ENCODE measurements at regions not wholly inside any gene's neighbourhood (a gene's known extent, or its start where the extent isn't known, plus 50 kb on each side); places are given as distances from the start of the nearest gene placed in this dataset.

- DNase-seq (ENCODE audit: low read depth), result no peak
Measured at GRCh38 chr3:62981962-62982361, 106.7 kb upstream of the CADPS start.

DNA sequence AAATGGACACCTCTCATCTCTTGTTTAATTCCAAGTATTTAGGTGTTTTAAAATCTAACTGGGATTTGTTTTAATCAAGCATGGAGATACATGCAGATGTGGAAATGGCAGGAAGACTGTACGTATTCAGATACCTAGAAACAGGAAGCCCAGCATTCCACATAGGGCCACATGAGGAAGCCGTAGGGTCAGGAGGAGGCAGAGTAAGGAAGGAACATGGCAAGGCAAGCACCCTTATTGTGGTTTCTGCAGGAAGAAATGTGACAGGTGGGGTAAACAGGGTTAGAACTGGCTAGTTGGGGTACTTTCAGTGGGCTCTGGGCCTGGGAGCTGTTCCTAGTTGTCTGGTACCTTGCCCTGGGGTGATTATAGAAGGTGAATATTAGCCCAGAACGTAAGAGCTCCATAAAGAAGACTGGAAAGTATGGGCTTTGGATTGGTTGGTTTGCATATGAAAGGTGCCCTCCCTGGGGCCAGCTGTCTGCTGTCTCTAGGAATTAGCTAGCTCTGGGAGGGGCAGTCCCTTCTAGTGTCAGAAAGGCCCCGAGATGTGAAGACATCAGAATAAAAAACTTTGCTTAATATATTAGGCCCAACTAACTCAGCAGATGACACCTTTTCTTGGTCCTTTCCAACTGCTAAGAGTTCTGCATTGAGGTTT lies 107.7 kb upstream of the CADPS start:
- no peak for DNase-seq (ENCODE audit: low read depth)

- DNase-seq (ENCODE audit: low read depth), result no peak
Measured at GRCh38 chr3:62986061-62986460, 110.8 kb upstream of the CADPS start.

GRCh38 chr3:62987721-62988120 lies 112.5 kb upstream of the CADPS start:
- no peak for DNase-seq (ENCODE audit: low read depth)

GRCh38 chr3:62990704-62991413 lies 115.6 kb upstream of the CADPS start:
- DNase-seq (ENCODE audit: low read depth), result no peak

GRCh38 chr3:62992520-62992919 lies 117.3 kb upstream of the CADPS start:
- no peak for DNase-seq (ENCODE audit: low read depth)

GRCh38 chr3:62995119-62995518 lies 119.9 kb upstream of the CADPS start:
- no peak for DNase-seq (ENCODE audit: low read depth)

DNA sequence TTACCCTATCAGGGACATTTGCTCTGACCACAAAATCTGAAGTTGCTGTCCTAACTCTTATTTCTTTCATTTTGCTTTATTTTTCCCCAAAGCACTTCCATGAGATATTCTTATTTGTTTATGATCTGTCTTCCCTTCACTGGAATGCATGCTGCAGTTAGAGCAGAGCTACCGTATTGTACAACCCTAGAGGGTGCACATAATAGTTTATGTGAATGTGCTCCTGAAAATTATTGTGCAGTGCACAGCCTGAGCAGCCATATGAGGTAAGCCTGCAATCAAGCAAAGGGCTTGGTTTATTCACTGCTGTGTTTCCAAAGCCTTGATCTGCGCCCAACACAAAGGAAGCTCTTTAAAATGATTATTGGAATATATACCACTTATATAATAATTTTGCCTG lies 120.3 kb upstream of the CADPS start:
- no peak for DNase-seq (ENCODE audit: low read depth)

- DNase-seq (ENCODE audit: low read depth), result no peak
Measured at GRCh38 chr3:62997369-62997768, 122.2 kb upstream of the CADPS start.

GRCh38 chr3:62999158-62999557 lies 123.9 kb upstream of the CADPS start:
- no peak for DNase-seq (ENCODE audit: low read depth)

- no peak for DNase-seq (ENCODE audit: low read depth)
Measured at GRCh38 chr3:62999791-63000190, 124.6 kb upstream of the CADPS start.

DNA sequence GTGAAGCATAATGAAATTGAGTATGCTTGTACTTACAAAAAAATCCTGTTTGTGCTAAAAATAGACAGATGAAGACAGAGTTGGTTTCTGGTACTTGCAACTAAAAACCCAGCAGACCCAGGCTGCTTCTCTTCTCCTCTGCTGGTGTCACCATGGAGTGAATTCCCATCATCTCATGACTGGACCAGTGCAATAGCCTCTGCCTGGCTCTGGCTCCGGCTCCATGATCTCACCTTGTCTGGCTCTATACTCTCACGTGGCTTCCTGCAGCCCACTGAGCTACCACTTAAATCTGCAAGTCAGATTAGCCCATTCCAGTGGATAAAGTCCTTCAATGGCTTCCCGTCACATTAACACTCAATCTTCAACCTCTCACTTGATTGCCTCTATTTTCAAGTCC lies 129.2 kb upstream of the CADPS start:
- no peak for DNase-seq (ENCODE audit: low read depth)

GRCh38 chr3:63015614-63016309 lies 140.5 kb upstream of the CADPS start:
- DNase-seq (ENCODE audit: low read depth), result no peak

DNA sequence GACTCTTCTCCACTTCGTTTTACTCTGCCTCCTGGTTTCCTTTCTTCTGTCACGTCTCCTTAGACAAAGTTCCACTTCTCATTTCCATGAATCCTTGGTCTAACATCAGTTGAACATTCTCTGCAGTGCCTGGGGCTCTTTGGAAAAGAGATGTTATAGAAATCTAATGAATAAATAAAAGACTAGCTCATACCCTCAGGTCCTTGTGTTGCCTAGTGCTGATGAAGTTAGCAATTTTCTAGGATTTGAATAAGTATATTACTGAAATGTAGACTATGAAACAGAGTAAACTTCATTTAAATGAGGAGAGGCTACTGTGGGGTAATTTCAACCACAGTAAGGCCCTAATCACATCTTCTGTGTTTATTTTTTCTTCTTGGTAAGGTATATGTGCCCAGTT lies 146.9 kb upstream of the CADPS start:
- no peak for DNase-seq (ENCODE audit: low read depth)

- no peak for DNase-seq (ENCODE audit: low read depth)
Measured at GRCh38 chr3:63026722-63027121, 151.5 kb upstream of the CADPS start.

- no peak for DNase-seq (ENCODE audit: low read depth)
Measured at GRCh38 chr3:63029326-63029725, 154.1 kb upstream of the CADPS start.

DNA sequence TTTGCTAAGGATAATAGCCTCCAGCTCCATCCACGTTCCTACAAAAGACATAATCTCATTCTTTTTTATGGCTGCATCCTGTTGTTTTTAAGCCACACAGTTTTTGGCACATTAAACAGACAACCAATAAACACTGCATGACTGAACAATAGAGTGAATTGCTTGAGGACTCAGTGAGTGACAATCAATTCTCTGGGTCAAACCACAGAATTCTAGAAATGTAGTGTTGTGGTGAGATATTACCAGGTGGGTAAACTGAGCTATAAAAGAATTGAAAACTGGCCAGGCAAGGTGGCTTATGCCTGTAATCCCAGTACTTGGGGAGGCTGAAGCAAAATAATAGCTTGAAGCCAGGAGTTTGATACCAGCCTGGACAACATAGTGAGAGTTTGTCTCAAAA lies 154.7 kb upstream of the CADPS start:
- no peak for DNase-seq (ENCODE audit: low read depth)

- no peak for DNase-seq (ENCODE audit: low read depth)
Measured at GRCh38 chr3:63030666-63031065, 155.4 kb upstream of the CADPS start.

- no peak for DNase-seq (ENCODE audit: low read depth)
Measured at GRCh38 chr3:63032881-63033280, 157.7 kb upstream of the CADPS start.

DNA sequence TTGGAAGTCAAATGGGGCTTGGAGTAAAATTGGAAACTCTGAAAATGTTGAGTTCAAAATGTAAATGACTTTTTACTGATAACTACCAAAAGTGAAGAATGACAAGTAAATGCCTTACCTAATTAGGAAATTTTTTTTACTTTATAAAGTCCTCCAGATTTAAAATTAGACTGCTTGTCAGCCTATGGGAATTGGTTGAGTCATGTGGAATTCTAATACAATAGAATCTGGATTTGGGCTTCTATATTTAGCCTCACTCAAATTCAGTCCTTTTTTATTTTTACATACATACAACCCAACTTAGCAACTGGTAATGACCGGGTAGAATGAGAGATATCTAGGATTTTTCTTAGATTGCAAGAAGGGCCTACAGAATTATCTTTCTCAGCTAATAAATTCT lies 158.9 kb upstream of the CADPS start:
- no peak for DNase-seq (ENCODE audit: low read depth)

DNA sequence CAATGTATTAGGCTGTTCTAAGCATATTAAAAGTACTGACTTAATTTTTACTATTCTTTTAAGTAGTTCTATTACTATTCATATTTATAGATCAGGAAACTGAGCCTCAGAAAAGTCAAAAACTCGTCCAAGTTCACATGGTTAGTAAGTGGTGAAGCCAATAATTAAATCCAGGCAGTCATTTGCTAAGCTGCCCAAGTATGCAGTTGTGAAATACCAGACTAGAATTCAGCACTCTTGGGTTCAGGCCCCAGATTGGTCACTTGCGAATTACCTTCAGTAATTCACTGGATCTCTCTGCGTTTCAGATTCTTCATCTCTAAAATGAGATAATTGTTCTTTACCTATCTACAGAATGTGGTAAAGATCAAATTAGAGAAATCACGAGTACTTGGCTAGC lies 161.9 kb upstream of the CADPS start:
- DNase-seq (ENCODE audit: low read depth), result no peak

DNA sequence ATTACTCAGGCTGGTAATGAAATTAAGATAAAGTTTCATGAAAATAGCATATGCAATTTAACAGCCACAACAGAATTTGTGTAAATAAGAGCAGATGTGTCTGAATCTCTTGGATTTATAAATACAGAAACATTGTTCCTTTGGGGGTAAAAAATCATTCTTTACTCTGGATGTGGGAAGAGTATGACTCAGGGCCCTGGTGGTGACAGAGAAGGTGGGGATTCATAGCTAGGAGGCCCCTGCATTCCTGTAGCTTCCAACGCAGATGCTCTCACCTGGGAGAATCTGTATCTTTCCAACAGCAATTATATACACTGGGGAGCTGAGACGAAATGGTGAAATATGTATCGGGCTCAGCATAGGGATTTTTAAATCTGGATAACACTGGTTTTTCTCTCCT lies 167.6 kb upstream of the CADPS start:
- no peak for DNase-seq (ENCODE audit: low read depth)

DNA sequence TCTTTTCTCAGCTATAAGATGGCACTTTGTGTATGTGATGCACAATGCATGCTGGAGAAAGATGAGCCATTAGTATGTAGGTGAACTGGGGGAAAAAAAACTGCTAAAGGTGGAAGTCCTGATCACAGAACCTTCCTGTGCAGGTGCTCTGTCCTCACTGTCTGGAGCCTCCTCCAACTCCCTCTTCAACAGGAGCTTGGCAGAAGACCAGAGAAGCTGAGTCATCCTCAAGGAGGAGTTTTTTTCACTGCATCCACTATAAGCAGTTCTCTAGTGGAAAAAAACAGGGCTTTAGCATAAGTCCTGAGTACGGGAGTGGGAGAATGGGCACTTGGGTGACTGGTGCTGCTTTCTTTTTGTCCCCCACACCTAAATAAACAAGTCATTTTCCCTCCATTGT lies 168.4 kb upstream of the CADPS start:
- DNase-seq (ENCODE audit: low read depth), result no peak

Measured in forelimb muscle (tissue), 1 donor.